Right atrium auricular region (tissue), 2 donors: ENCODE measurements at regions not wholly inside any gene's neighbourhood (a gene's known extent, or its start where the extent isn't known, plus 50 kb on each side); places are given as distances from the start of the nearest gene placed in this dataset.

Experiments
- DNase-seq: peaks from one replicate; pipeline ENCODE4 v3.0.0-alpha.2; 2019; ENCODE audit warnings: low spot score
- H3K27ac ChIP-seq, 2 donors: fragments of 200-600 bp; sonication (generic); 1 replicate in 1 of 2; 2 replicates in 1 of 2; pipeline ENCODE4 v1.5.1; 2016 to 2019
- H3K27me3 ChIP-seq, 2 donors: fragments of 200-600 bp; sonication (generic); one replicate each; pipeline versions ENCODE4 v1.5.1 to v1.6.0; 2017 to 2019
- H3K36me3 ChIP-seq: fragments of 200-600 bp; sonication (generic); one replicate; pipeline ENCODE4 v1.5.1; 2016
- H3K4me1 ChIP-seq, 2 donors: fragments of 200-600 bp; sonication (generic); one replicate each; pipeline versions ENCODE4 v1.5.1 to v1.6.0; 2017 to 2019
- H3K4me3 ChIP-seq, 2 donors: fragments of 200-600 bp; sonication (generic); 1 replicate in 1 of 2; 2 replicates in 1 of 2; pipeline ENCODE4 v1.5.1; 2017 to 2019; ENCODE audit warnings: mild to moderate bottlenecking in 1 of 2, moderate library complexity in 1 of 2
- H3K9me3 ChIP-seq, 2 donors: fragments of 200-600 bp; sonication (generic); one replicate each; pipeline ENCODE4 v1.5.1; 2019
- CTCF ChIP-seq, 2 donors: fragments of 200-600 bp; sonication (generic); IDR thresholded peaks; one replicate each; pipeline ENCODE4 v1.5.1; 2019; ENCODE audit warnings: antibody characterized with exemption in 2 of 2

DNA sequence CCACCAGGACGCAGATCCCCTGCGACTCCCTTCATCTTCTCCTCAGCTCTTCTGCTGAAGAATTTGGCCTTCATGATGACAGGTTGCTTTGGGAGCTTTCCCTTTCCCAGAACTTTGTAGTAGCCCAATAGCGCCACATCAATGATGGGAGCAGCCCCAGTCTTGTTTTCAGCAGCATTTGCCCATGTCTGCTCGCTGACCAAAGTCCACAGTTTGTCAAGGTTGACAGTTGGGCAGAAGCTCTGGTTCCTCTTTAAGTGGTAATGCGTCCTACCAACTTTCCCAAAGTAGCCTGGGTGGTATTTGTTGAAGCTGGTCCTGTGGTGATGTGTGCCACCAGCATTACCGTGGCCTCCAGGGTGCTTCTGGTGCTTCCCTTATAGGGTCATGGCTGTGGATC lies 62.2 kb downstream of the GCNT4 start:
- Histone ChIP-seq H3K4me3 (no peak overlapping the region), H3K36me3 (no peaks in the 10 kb centered on the region), H3K4me1 (no peaks in the 10 kb centered on the region), H3K9me3 (peaks cover 0 to 9% of the 10 kb centered on the region in 2 donors), H3K27ac (no peak overlapping the region), H3K27me3 (no peaks in the 10 kb centered on the region)
- DNase-seq: no peak
- TF ChIP-seq CTCF (IDR thresholded peaks at IDR 0.05): no peak

GRCh38 chr5:74988273-74988983 lies 63.9 kb downstream of the GCNT4 start:
- Histone ChIP-seq H3K27ac (no peak overlapping the region), H3K27me3 (no peaks in the 10 kb centered on the region), H3K4me1 (no peaks in the 10 kb centered on the region), H3K36me3 (no peaks in the 10 kb centered on the region), H3K9me3 (peaks cover 0 to 9% of the 10 kb centered on the region in 2 donors), H3K4me3 (no peak overlapping the region)
- DNase-seq: no peak
- TF ChIP-seq CTCF (IDR thresholded peaks at IDR 0.05): no peak

- H3K27me3 ChIP-seq: no peaks in the 10 kb centered on the region
- no peak overlapping the region for H3K27ac ChIP-seq
- no peak for DNase-seq
- H3K4me1 ChIP-seq: no peaks in the 10 kb centered on the region
- no peaks in the 10 kb centered on the region for H3K36me3 ChIP-seq
- TF ChIP-seq CTCF (IDR thresholded peaks at IDR 0.05): no peak
- H3K4me3 ChIP-seq: no peak overlapping the region
- H3K9me3 ChIP-seq: peaks cover 0 to 6% of the 10 kb centered on the region in 2 donors
These were observed 74.0 kb downstream of the GCNT4 start for GRCh38 chr5:74978345-74978744.

- H3K27ac ChIP-seq: no peak overlapping the region
- no peaks in the 10 kb centered on the region for H3K4me1 ChIP-seq
- DNase-seq: no peak
- H3K27me3 ChIP-seq: no peaks in the 10 kb centered on the region
- H3K9me3 ChIP-seq: peaks cover 0 to 6% of the 10 kb centered on the region in 2 donors
- no peak for TF ChIP-seq CTCF (IDR thresholded peaks at IDR 0.05)
- no peak overlapping the region for H3K4me3 ChIP-seq
- H3K36me3 ChIP-seq: no peaks in the 10 kb centered on the region
These were observed 74.9 kb downstream of the GCNT4 start for GRCh38 chr5:74977471-74977870.

DNA sequence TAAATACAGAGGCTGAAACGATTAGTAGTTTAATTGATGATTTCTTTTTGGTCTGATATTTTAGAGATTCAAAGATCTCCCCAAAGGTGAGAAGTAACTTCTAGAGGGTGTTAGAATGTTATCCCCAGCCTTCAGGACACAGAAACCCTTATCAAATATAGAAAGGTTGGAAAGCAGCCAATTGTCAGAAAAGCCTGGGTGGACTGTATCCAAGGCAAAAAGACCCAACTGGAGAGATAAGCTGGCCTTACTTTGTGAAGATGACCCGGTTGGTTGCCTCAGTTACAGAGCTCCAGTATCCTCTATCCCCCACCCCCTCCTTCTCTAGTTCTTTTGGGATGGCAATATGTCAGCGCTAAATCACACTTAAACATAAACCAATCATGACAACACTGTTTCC lies 75.7 kb downstream of the GCNT4 start:
- TF ChIP-seq CTCF (IDR thresholded peaks at IDR 0.05): no peak
- H3K4me1 ChIP-seq: no peaks in the 10 kb centered on the region
- no peak overlapping the region for H3K4me3 ChIP-seq
- DNase-seq: no peak
- H3K27me3 ChIP-seq: no peaks in the 10 kb centered on the region
- H3K36me3 ChIP-seq: no peaks in the 10 kb centered on the region
- H3K9me3 ChIP-seq: peaks cover 0 to 12% of the 10 kb centered on the region in 2 donors
- H3K27ac ChIP-seq: no peak overlapping the region

GRCh38 chr5:74975582-74975981 lies 76.8 kb downstream of the GCNT4 start:
- H3K27ac ChIP-seq: no peak overlapping the region
- no peak for DNase-seq
- H3K27me3 ChIP-seq: no peaks in the 10 kb centered on the region
- H3K9me3 ChIP-seq: peaks cover 0 to 12% of the 10 kb centered on the region in 2 donors
- no peaks in the 10 kb centered on the region for H3K4me1 ChIP-seq
- H3K36me3 ChIP-seq: no peaks in the 10 kb centered on the region
- no peak overlapping the region for H3K4me3 ChIP-seq
- no peak for TF ChIP-seq CTCF (IDR thresholded peaks at IDR 0.05)
